ENCODE measurements at regions not wholly inside any gene's neighbourhood (a gene's known extent, or its start where the extent isn't known, plus 50 kb on each side); places are given as distances from the start of the nearest gene placed in this dataset.
"Not testable (repeated sequence)": the region's sequence is repeated elsewhere in the genome, so short reads cannot be mapped to it uniquely, and the experiment has no call there.

DNA sequence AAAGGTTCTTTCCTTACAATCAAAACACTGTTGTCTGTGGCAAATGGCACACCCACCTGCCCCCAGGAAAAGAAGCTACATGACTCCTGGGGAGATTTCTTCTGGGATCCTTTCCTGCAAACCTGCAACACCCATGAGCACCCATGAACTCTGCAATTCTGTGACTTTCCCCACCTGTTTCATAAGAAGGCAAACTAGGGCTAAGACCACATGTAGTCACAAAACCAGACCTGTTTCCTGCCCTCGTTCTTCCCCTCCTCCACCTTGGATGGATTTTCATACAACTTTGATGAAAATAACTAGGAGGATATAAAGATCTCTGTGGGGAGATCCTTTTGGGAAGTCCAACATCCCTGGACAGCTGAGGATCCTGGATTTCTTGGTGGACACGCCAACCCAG lies 1084.7 kb downstream of the BCL11B start:
- no peak for DNase-seq (ENCODE audit: low spot score)

DNA sequence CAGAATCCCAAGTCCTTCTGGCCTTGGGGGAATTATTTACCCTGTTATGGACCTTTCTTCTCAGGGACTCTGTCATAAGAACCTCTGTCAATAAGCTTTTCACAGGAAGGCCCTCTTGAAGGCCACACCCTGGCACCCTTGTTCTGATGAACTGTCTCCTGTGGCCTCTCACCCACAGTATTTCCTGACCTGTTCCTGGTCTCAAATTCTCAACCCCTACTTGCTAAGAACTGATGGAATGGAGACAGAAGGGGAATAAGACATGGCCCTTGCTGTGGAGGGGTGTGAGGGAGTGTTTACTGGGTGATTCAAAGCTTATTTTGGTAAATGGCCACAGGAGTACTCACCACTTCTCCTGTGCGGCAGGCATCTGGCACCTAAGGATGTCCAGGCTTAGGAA lies 1082.9 kb downstream of the BCL11B start:
- DNase-seq (ENCODE audit: low spot score) = no peak

DNA sequence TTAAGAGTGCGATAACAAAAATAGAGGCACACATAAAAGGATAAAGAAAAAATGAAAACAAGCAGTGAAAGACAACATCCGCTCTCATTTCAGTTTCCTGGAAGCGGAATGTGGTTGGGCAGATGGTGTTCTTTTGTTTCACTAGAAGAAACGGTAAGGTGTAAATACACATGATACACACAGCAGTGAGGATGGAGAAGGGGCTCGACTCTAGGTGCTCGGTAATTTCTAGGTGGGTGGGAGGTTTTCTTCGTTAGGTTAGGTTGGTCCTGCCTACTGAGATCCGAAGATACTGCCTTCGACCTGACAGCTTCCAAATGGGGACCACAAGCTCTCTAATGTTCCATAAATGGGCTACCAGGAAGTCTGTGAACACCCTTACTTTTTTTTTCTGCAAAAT lies 1082.5 kb downstream of the BCL11B start:
- DNase-seq (ENCODE audit: low spot score) = no peak

DNA sequence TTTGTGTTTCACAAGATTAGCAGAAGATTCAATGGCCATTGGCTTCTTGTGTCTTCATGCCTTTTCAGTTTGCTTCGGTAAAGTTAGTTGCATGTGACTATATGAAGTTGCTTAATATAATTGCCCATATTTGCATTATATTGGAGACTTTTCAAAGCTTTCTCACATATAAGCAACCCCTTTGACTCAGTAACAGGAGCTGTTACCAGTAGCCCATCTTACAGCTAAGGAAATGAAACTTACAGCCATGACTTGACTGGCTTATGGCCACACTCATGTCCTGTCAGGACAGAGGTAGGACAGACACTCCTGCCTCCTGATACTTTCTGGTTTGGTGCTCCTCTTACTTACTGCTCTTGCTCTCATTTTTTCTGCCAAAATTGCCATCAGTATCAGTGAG lies 1082.1 kb downstream of the BCL11B start:
- no peak for DNase-seq (ENCODE audit: low spot score)

- DNase-seq (ENCODE audit: low spot score) = no peak
Measured at GRCh38 chr14:98192946-98193345, 1079.1 kb downstream of the BCL11B start.

DNA sequence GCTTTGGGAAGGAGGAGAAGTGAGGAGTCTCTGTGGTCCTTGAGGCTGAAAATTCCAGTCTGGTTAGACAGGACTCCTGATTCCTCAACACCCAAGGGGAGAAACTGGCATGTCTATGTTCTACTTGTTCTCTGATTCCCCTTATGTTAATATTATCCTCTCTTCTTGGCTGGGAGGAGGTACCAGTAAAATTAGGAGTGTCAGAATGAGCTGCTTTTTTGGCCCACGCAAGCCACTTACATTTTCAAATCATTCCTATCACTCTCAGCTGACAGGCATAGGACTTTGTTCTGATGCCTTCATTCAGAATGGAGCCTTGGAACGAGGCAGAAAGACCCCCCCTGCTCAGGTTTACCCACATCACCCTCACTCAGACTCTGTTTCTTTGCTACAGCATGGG lies 1077.2 kb downstream of the BCL11B start:
- DNase-seq (ENCODE audit: low spot score) = no peak

DNA sequence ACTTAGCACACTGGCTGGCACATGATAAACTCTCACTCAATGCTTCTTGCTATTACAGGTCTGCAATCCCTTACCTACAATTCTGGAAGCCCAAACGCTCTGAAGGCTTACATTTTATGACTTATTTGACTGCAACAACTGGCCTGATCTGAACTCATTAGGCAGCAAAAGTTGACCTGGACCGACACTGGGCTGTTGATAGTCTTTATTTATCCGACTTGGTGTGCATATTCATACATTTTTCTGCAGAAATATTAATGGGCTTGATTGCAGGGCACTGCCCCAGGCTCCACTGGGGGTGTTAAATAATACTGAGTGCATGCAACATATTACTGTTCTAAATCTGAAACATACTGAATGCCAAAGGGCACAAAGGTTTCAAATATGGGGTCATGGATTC lies 1076.7 kb downstream of the BCL11B start:
- DNase-seq (ENCODE audit: low spot score) = no peak

DNA sequence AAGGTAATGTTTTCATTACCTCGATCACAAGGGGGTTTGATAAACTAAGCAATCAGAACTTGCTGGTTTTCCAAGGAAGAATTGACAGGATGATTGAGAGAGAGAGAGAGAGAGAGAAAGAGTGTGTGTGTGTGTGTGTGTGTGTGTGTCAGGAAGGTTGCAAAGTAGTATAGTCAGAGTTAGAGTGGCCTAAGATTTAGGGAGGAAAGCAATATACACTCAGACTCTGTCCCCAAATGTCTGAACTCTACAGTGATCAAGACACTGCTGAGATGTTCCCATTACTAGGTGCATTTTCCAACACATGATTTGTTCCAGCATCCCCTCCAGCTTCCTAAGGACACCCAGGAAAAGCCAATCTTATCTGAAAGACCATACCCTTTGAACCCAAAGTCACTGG lies 1074.1 kb downstream of the BCL11B start:
- no peak for DNase-seq (ENCODE audit: low spot score)

GRCh38 chr14:98198385-98198784 lies 1073.6 kb downstream of the BCL11B start:
- DNase-seq (ENCODE audit: low spot score) = peak; percentile 15

- no peak for DNase-seq (ENCODE audit: low spot score)
Measured at GRCh38 chr14:98200601-98201000, 1071.4 kb downstream of the BCL11B start.

DNA sequence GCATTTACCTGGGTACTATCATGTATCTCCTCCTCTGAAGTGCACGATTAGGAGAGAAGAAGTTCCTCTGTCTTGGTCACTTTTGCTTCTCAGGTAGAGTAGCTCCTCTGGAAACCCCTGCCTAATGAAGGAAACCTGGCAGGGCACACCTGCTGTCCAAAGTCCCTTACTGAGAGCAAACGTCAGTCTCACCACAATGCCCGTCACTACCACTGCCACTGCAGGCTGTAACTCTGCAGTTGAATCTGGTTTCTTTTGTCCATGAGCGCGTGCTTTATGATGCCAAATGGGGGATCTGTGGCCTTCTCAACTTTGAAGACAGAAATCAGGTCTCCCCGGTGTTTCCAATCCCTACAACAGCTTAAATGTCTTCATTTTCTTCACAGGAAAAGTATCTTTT lies 1068.6 kb downstream of the BCL11B start:
- DNase-seq (ENCODE audit: low spot score) = no peak

GRCh38 chr14:98204139-98204538 lies 1067.9 kb downstream of the BCL11B start:
- no peak for DNase-seq (ENCODE audit: low spot score)

- DNase-seq (ENCODE audit: low spot score) = no peak
Measured at GRCh38 chr14:98207415-98207814, 1064.6 kb downstream of the BCL11B start.

DNA sequence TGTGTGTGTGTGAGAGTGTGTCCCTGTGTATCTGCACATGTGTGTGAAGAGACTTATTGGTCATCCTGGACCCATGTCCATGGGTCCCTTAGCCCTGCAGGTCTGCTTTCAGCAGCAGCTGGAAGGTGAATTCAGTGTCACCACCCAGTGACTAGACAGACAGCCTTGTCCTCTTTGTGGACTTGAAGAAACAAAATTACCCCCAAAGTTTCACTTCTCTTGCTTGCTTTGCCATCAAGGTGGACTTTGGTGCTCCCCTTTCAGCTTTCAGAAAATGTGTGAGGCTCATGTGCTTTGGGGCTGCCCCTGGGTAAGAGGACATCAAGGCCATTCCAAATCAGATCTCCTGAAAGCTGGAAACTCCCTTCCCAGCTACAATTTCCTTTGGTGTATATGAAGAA lies 1063.8 kb downstream of the BCL11B start:
- no peak for DNase-seq (ENCODE audit: low spot score)

DNA sequence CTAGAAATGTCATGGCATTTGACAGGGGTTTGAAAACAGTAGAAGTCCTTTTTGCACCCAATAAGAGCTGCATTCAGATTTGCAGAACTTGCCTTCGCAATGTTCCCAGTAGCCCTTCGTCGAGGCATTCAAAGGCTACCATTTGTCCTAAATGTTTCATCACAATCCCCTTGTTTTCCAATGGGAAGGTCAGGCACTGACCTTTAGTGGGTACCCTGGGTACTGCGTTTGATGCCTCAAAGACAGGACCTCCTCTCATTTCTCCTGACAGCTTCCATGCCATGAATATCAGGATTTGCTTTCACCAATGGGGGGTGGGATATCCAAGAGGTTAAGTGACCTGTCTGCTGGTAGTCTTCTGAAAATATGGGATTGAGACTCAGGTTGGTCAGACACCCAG lies 1063.1 kb downstream of the BCL11B start:
- no peak for DNase-seq (ENCODE audit: low spot score)

GRCh38 chr14:98210045-98210672 lies 1061.8 kb downstream of the BCL11B start:
- no peak for DNase-seq (ENCODE audit: low spot score)

DNA sequence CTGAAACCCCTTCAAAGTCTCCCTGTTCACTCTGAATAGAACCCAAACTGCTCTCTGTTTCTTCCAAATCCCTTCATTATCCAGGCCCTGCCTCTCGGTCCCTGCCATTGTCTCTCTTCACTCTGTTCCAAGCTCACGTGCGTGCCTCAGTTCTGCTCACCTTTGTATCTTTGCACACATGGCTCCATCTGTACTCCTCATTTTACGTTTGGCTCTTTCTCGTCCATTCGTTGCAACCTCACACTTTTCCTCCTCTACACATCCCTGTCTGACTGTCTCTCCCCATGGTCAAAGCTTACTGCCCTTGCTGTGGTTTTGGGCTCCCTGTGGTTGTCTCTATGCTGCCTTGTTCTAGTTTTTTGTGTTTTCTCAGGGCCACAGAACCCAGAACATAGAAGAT lies 1054.5 kb downstream of the BCL11B start:
- DNase-seq (ENCODE audit: low spot score) = no peak

GRCh38 chr14:98218218-98218617 lies 1053.8 kb downstream of the BCL11B start:
- no peak for DNase-seq (ENCODE audit: low spot score)

DNA sequence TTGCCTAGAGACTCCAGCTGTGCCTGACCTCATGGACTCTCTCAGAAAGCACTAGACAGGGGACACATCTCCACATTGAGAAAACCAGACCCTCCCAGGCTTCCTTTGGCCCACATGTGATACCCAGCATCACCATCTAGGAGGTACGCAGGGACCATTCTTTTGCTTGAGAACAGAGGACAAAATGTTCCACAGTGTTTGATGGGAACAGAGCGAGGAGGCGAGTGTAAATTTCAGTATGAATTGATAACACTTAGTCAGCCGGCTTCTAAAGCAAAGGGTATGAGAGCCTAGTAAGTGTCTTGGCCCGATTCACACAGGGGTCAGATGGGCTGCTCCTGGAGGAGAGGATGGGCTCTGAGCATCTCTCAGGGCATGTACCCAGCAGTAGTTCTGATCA lies 1052.4 kb downstream of the BCL11B start:
- no peak for DNase-seq (ENCODE audit: low spot score)

DNA sequence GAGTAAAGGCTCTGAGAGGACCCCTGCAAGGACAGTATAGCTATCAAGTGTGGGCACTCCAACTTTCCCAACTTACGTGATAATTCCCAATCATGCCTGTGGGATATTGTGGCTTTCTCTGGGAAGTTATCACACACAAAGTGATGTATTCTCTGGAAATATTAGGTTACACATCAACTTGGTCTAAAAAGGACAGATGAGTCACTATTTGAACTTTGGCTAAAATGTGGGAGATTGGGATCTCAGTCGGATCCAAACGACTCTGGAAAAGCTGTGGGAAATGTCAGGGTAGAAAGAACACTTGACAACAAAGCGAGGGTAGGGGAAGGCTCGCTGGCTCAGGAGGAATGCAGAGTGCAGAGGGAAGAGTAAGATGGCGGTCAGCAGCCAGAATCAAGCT lies 1048.9 kb downstream of the BCL11B start:
- DNase-seq (ENCODE audit: low spot score) = no peak

DNA sequence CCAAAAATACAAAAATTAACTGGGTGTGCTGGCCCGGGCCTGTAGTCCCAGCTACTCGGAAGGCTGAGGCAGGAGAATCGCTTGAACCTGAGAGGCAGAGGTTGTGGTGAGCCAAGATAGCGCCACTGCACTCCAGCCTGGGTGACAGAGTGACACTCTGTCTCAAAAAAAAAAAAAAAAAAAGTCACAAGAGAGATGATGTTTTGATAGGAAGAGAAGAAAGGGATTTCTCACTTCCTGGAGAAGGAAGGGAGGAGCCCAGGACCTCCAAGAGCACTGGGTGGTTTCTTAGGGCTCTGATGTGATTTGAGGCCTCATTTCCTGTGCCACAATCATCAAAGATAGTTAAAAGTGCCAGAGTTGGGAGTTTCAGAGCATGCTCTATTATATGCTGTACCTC lies 1048.3 kb downstream of the BCL11B start:
- DNase-seq (ENCODE audit: low spot score) = not testable (repeated sequence)

DNA sequence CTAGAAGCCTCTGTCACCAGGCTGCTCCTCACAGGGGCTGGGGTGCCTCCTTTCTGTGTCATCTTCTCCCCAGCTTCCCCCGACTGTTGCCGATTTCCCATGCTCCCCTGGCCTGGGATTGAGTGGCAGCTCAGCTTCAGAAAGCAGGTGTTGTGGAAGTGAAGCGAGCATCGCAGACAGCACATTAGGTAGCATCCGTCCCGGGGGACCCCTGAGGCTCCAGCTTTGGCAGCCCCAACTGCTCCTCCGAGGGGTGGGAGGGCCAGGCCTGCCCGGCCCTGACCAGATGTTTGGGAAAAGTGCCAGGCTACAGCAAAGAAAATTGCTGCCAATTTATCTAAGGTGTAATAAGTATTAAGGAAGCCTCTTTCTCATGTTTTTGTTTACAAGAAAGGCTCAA lies 1045.6 kb downstream of the BCL11B start:
- no peak for DNase-seq (ENCODE audit: low spot score)

DNA sequence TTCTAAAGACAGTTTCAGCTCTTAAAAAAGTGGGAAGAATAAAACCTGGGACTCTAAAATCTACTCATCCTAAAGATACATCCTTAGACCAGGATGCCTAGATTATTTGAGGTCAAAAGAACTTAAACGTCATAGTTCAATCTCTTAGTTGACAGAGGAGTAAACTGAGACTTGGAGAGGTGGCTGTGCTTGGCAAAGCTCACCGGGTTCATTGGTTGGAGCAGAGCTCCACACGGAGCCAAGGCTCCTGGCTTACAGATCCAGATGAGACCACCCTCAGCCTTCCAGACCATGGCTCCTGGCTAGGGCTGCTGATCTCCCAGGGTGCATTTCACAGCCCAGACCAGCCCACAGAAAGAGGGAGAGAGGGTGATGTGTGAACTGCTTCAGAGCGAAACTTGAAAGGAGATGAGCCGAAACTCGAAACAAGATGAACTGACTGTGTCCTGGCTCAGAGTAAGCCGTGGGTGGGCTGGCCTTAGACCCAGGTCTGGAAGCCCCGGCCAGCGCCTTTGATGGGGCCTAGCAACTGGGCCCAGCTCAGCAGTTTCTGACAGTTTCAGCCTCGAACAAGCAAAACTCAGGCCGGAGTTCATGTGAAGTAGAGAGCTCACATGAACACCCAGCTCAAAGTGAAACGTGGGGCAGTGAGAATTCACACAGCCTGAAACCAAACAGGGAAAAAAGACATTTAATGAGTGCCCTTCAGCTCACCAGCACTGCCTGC lies 1044.8 kb downstream of the BCL11B start:
- no peak for DNase-seq (ENCODE audit: low spot score)

- DNase-seq (ENCODE audit: low spot score) = no peak
Measured at GRCh38 chr14:98227727-98228111, 1044.3 kb downstream of the BCL11B start.
